ENCODE measurements at regions not wholly inside any gene's neighbourhood (a gene's known extent, or its start where the extent isn't known, plus 50 kb on each side); places are given as distances from the start of the nearest gene placed in this dataset.

DNA sequence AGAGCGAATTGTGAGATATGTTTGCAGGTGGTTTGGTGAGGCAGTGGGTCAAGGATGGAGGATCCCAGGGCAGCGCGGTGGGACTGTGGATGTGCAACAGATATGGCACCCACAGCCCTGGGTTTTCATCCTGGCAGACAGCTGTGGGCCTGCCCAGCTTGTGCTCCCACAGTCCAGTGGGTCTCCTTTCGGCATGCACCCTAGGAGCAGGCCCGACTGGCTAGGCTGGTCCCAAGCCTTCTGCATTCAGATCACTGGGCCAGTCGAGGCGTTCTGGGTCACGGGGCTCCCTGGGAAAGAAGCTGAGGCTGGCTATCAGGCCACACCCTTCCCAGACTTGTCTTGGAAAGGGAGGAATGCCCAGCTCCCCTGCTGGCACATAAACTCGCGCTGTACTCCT is 2289.6 kb downstream of the ARAP2 start:
- TF ChIP-seq CTCF (IDR thresholded peaks at IDR 0.05), result no peak
- TF ChIP-seq POLR2AphosphoS5 (IDR thresholded peaks at IDR 0.05), result no peak
- no peak for TF ChIP-seq POLR2A (IDR thresholded peaks at IDR 0.05)
